ENCODE measurements at regions not wholly inside any gene's neighbourhood (a gene's known extent, or its start where the extent isn't known, plus 50 kb on each side); places are given as distances from the start of the nearest gene placed in this dataset.

GRCh38 chr4:27085396-27085795, 224.8 kb downstream of the STIM2 start:
- TF ChIP-seq, protein P1, sequence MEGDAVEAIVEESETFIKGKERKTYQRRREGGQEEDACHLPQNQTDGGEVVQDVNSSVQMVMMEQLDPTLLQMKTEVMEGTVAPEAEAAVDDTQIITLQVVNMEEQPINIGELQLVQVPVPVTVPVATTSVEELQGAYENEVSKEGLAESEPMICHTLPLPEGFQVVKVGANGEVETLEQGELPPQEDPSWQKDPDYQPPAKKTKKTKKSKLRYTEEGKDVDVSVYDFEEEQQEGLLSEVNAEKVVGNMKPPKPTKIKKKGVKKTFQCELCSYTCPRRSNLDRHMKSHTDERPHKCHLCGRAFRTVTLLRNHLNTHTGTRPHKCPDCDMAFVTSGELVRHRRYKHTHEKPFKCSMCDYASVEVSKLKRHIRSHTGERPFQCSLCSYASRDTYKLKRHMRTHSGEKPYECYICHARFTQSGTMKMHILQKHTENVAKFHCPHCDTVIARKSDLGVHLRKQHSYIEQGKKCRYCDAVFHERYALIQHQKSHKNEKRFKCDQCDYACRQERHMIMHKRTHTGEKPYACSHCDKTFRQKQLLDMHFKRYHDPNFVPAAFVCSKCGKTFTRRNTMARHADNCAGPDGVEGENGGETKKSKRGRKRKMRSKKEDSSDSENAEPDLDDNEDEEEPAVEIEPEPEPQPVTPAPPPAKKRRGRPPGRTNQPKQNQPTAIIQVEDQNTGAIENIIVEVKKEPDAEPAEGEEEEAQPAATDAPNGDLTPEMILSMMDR (IDR thresholded peaks at IDR 0.05): no peak
- TF ChIP-seq POLR2A (IDR thresholded peaks at IDR 0.05): no peak

All from tibial nerve (tissue), 3 donors.